A549 (cell line): ENCODE measurements at regions not wholly inside any gene's neighbourhood (a gene's known extent, or its start where the extent isn't known, plus 50 kb on each side); places are given as distances from the start of the nearest gene placed in this dataset.

ENCODE experiments used
- CHD2 ChIP-seq: fragments of 150-350 bp; IDR thresholded peaks from 2 replicates; pipeline ENCODE4 v1.6.1; 2014; ENCODE audit warnings: low read length; ENCODE audit not compliant: partially characterized antibody
- KDM1A ChIP-seq: fragments of 200-600 bp; sonication (generic); IDR thresholded peaks from 2 replicates; pipeline ENCODE4 v1.6.1; 2016; ENCODE audit warnings: low read depth, mild to moderate bottlenecking
- NPAS2 ChIP-seq: fragments of 250-450 bp; sonication (Bioruptor Pico); IDR thresholded peaks from 2 replicates; pipeline ENCODE4 v1.8.0; 2022; ENCODE audit warnings: mild to moderate bottlenecking, moderate library complexity, borderline replicate concordance
- POLR2A ChIP-seq: IDR thresholded peaks from 2 replicates; pipeline ENCODE4 v1.6.1; 2012; ENCODE audit warnings: mild to moderate bottlenecking, low read length
- RAD21 ChIP-seq, 2 experiments: fragments of >200 bp in 1 of 2; sonication (Bioruptor Twin) in 1 of 2; formaldehyde crosslinking in 1 of 2; IDR thresholded peaks in 1 of 2; conservative IDR thresholded peaks in 1 of 2; 2 replicates in 1 of 2; 3 replicates in 1 of 2; pipeline ENCODE4 v1.6.1; 2012 to 2018; ENCODE audit warnings: inconsistent platforms in 1 of 2
- RFX5 ChIP-seq: fragments of 450-650 bp; IDR thresholded peaks from 2 replicates; pipeline ENCODE4 v1.7.1; 2014; ENCODE audit warnings: antibody characterized with exemption, mild to moderate bottlenecking, moderate library complexity
- TP53 ChIP-seq: fragments of 250-450 bp; sonication (Bioruptor Pico); IDR thresholded peaks from 2 replicates; pipeline ENCODE4 v1.5.0; 2021; ENCODE audit warnings: mild to moderate bottlenecking, moderate library complexity
- TF ChIP-seq, protein P1 (sequence below): fragments of >200 bp; sonication (Bioruptor Twin); formaldehyde crosslinking; IDR thresholded peaks from 3 replicates; pipeline ENCODE4 v1.5.1; 2016

GRCh38 chr15:93176065-93176464, 87.1 kb upstream of the RGMA start:
- TF ChIP-seq KDM1A = no peak
- TF ChIP-seq, protein P1, sequence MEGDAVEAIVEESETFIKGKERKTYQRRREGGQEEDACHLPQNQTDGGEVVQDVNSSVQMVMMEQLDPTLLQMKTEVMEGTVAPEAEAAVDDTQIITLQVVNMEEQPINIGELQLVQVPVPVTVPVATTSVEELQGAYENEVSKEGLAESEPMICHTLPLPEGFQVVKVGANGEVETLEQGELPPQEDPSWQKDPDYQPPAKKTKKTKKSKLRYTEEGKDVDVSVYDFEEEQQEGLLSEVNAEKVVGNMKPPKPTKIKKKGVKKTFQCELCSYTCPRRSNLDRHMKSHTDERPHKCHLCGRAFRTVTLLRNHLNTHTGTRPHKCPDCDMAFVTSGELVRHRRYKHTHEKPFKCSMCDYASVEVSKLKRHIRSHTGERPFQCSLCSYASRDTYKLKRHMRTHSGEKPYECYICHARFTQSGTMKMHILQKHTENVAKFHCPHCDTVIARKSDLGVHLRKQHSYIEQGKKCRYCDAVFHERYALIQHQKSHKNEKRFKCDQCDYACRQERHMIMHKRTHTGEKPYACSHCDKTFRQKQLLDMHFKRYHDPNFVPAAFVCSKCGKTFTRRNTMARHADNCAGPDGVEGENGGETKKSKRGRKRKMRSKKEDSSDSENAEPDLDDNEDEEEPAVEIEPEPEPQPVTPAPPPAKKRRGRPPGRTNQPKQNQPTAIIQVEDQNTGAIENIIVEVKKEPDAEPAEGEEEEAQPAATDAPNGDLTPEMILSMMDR = no peak
- TF ChIP-seq POLR2A = no peak
- no peak for TF ChIP-seq NPAS2
- TF ChIP-seq TP53 = no peak
- TF ChIP-seq RFX5 = no peak
- TF ChIP-seq CHD2 = no peak
- TF ChIP-seq RAD21 (conservative IDR thresholded peaks at IDR 0.05 in 1 of 2, IDR thresholded peaks at IDR 0.05 in 1 of 2) = no peak
